ENCODE measurements at regions not wholly inside any gene's neighbourhood (a gene's known extent, or its start where the extent isn't known, plus 50 kb on each side); places are given as distances from the start of the nearest gene placed in this dataset.

GRCh38 chr5:103408408-103408807 is 149.8 kb downstream of the MACIR start:
- no peak for TF ChIP-seq CTCF (conservative IDR thresholded peaks at IDR 0.05; ENCODE audit: low read length)
- H3K4me3 ChIP-seq (ENCODE audit: low read length), result no peak overlapping the region
- no peak for DNase-seq (ENCODE audit: low read depth)

- H3K4me3 ChIP-seq (ENCODE audit: low read length), result no peak overlapping the region
- DNase-seq (ENCODE audit: low read depth), result peak; percentile 54
- TF ChIP-seq CTCF (conservative IDR thresholded peaks at IDR 0.05; ENCODE audit: low read length), result no peak
These were observed 148.8 kb downstream of the MACIR start for GRCh38 chr5:103407402-103407801.

GRCh38 chr5:103404483-103404882 is 145.9 kb downstream of the MACIR start:
- TF ChIP-seq CTCF (conservative IDR thresholded peaks at IDR 0.05; ENCODE audit: low read length), result no peak
- H3K4me3 ChIP-seq (ENCODE audit: low read length), result no peak overlapping the region
- no peak for DNase-seq (ENCODE audit: low read depth)

- DNase-seq (ENCODE audit: low read depth), result no peak
- TF ChIP-seq CTCF (conservative IDR thresholded peaks at IDR 0.05; ENCODE audit: low read length), result no peak
- no peak overlapping the region for H3K4me3 ChIP-seq (ENCODE audit: low read length)
These were observed 144.3 kb downstream of the MACIR start for GRCh38 chr5:103402851-103403250.

DNA sequence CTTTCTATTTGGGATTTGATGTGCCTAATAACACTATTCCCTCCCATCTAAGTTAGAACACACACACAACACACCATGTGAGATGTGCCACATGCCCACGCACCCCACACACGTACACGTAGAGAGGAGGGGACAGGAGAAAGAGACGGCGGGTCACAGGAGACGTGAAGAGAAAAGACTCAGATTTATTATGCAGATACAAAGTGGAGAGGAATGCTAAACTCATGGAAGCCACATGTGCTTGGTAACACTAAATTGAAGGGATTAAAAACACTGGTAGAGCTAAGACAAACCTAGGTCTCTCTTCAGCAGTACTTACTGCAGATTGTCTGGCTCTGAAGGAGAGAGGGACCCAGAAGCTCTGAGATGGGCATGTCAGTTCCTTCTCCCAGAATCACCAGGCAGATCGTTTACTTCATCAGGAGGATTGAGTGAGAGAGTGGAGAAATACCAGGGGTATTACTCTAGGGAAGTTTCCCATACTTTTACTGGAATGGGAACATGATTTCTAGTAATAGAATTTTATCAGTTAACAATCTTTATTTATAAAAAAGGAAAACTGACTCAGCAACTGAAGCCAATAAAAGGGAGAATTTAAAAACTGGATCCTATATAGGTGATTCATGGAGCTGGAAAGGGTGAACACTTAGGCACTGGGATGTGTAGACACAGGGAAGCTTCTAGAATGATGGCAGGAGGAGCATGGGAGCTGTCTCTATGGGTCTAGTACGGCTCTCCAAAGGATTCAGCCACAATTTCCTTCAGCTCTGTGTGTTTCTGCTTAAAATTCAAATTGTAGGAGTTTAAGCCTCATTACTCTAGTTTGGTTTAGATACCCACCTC is 139.4 kb downstream of the MACIR start:
- peak overlapping the region; percentile 27 for H3K4me3 ChIP-seq (ENCODE audit: low read length)
- peak; percentile 60 for DNase-seq (ENCODE audit: low read depth)
- TF ChIP-seq CTCF (conservative IDR thresholded peaks at IDR 0.05; ENCODE audit: low read length), result no peak

DNA sequence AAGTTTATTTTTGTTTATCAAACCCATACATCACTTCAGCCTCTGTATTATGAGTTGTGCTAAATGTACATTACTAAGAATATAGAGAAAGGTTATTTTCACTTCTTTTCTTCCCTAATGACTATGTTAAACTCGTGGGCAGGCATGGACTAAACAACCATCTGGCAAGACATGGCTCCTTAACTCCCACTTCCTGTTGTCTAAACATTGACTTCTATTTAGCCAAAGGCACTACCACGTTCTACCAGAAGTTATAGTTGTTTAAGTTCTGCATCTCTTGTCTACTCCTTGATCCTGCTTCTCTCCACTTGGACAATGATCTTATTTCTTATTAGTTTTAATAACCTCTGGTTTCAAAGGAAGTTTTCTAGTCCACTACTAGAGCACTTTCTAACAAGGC is 136.1 kb downstream of the MACIR start:
- no peak for TF ChIP-seq CTCF (conservative IDR thresholded peaks at IDR 0.05; ENCODE audit: low read length)
- peak; percentile 36 for DNase-seq (ENCODE audit: low read depth)
- H3K4me3 ChIP-seq (ENCODE audit: low read length), result no peak overlapping the region

GRCh38 chr5:103393101-103393754 is 134.7 kb downstream of the MACIR start:
- peak; percentile 41 for TF ChIP-seq CTCF (conservative IDR thresholded peaks at IDR 0.05; ENCODE audit: low read length)
- no peak overlapping the region for H3K4me3 ChIP-seq (ENCODE audit: low read length)
- peak; percentile 89 for DNase-seq (ENCODE audit: low read depth)
